H9 (cell line): ENCODE measurements at regions not wholly inside any gene's neighbourhood (a gene's known extent, or its start where the extent isn't known, plus 50 kb on each side); places are given as distances from the start of the nearest gene placed in this dataset.

Source experiments
- DNase-seq: peaks from one replicate; pipeline ENCODE4 v3.0.0-alpha.2; 2017
- H2AFZ ChIP-seq: one replicate; pipeline ENCODE4 v1.6.1; 2013; ENCODE audit warnings: mild to moderate bottlenecking, low read length, control low read depth, moderate library complexity
- H2AK5ac ChIP-seq: 2 replicates; pipeline ENCODE4 v1.6.1; 2013; ENCODE audit warnings: low read length, control low read depth, mixed read lengths; ENCODE audit not compliant: insufficient read length
- H2BK120ac ChIP-seq: one replicate; pipeline ENCODE4 v1.6.1; 2013; ENCODE audit warnings: low read depth, mild to moderate bottlenecking, low read length, control low read depth, inconsistent platforms; ENCODE audit not compliant: poor library complexity, severe bottlenecking
- H2BK12ac ChIP-seq: 2 replicates; pipeline ENCODE4 v1.6.1; 2013; ENCODE audit warnings: low read length, control low read depth, mixed read lengths, low read depth; ENCODE audit not compliant: insufficient read length
- H2BK15ac ChIP-seq: 2 replicates; pipeline ENCODE4 v1.6.1; 2013; ENCODE audit warnings: low read depth, low read length, control low read depth
- H2BK20ac ChIP-seq: one replicate; pipeline ENCODE4 v1.6.1; 2013; ENCODE audit warnings: low read depth, mild to moderate bottlenecking, low read length, control low read depth, inconsistent platforms; ENCODE audit not compliant: poor library complexity, severe bottlenecking
- H2BK5ac ChIP-seq: 2 replicates; pipeline ENCODE4 v1.6.1; 2013; ENCODE audit warnings: low read length, control low read depth, mixed read lengths; ENCODE audit not compliant: insufficient read length
- H3K14ac ChIP-seq: 2 replicates; pipeline ENCODE4 v1.6.1; 2013; ENCODE audit warnings: low read length, control low read depth; ENCODE audit not compliant: insufficient read depth
- H3K18ac ChIP-seq: 2 replicates; pipeline ENCODE4 v1.6.1; 2013; ENCODE audit warnings: low read depth, mild to moderate bottlenecking, mixed read lengths, low read length, control low read depth; ENCODE audit not compliant: insufficient read length
- H3K23ac ChIP-seq: 2 replicates; pipeline ENCODE4 v1.6.1; 2013; ENCODE audit warnings: low read length, control low read depth, mixed read lengths, low read depth; ENCODE audit not compliant: insufficient read length
- H3K23me2 ChIP-seq: 2 replicates; pipeline ENCODE4 v1.6.1; 2013; ENCODE audit warnings: low read depth, mild to moderate bottlenecking, mixed read lengths, low read length, control low read depth; ENCODE audit not compliant: insufficient read length, poor library complexity, severe bottlenecking
- H3K27ac ChIP-seq: 2 replicates; pipeline ENCODE4 v1.5.1; 2013; ENCODE audit warnings: low read length, control low read depth, mixed read lengths, low read depth; ENCODE audit not compliant: insufficient read length
- H3K27me3 ChIP-seq: 2 replicates; pipeline ENCODE4 v1.6.1; 2013; ENCODE audit warnings: low read length, control low read depth, inconsistent platforms; ENCODE audit not compliant: insufficient read depth
- H3K4ac ChIP-seq: 2 replicates; pipeline ENCODE4 v1.6.1; 2013; ENCODE audit warnings: low read depth, mild to moderate bottlenecking, control low read depth, inconsistent platforms, low read length, moderate library complexity
- H3K4me1 ChIP-seq: 2 replicates; pipeline ENCODE4 v1.6.1; 2013; ENCODE audit warnings: low read length, control low read depth, inconsistent platforms; ENCODE audit not compliant: insufficient read depth
- H3K4me2 ChIP-seq: 2 replicates; pipeline ENCODE4 v1.6.1; 2013; ENCODE audit warnings: low read length, control low read depth, mixed read lengths; ENCODE audit not compliant: insufficient read length, insufficient read depth
- H3K56ac ChIP-seq: 2 replicates; pipeline ENCODE4 v1.6.1; 2013; ENCODE audit warnings: low read depth, mild to moderate bottlenecking, mixed read lengths, low read length, control low read depth; ENCODE audit not compliant: insufficient read length
- H3K79me1 ChIP-seq: 2 replicates; pipeline ENCODE4 v1.6.1; 2013; ENCODE audit warnings: low read depth, mild to moderate bottlenecking, moderate library complexity, low read length, control low read depth, inconsistent platforms; ENCODE audit not compliant: insufficient read depth, poor library complexity, severe bottlenecking
- H3K79me2 ChIP-seq: 2 replicates; pipeline ENCODE4 v1.6.1; 2013; ENCODE audit warnings: low read length, control low read depth, inconsistent platforms; ENCODE audit not compliant: insufficient read depth
- H3K9ac ChIP-seq: 2 replicates; pipeline ENCODE4 v1.6.1; 2013; ENCODE audit warnings: low read length, control low read depth, mixed read lengths; ENCODE audit not compliant: insufficient read length; ENCODE audit errors: extremely low read depth
- H3K9me3 ChIP-seq: one replicate; pipeline ENCODE4 v1.6.1; 2013; ENCODE audit warnings: low read depth, low read length, inconsistent platforms; ENCODE audit not compliant: control insufficient read depth
- H3T11ph ChIP-seq: one replicate; pipeline ENCODE4 v1.6.1; 2013; ENCODE audit warnings: mild to moderate bottlenecking, low read length, control low read depth, inconsistent platforms
- H4K20me1 ChIP-seq: one replicate; pipeline ENCODE4 v1.6.1; 2013; ENCODE audit not compliant: control insufficient read depth, insufficient read length, insufficient read depth
- H4K5ac ChIP-seq: 2 replicates; pipeline ENCODE4 v1.6.1; 2013; ENCODE audit warnings: low read depth, mild to moderate bottlenecking, mixed read lengths, low read length, control low read depth; ENCODE audit not compliant: insufficient read length
- H4K8ac ChIP-seq: replicated peaks from 2 replicates; pipeline ENCODE4 v1.6.1; 2013; ENCODE audit warnings: low read length, control low read depth, mixed read lengths, low read depth; ENCODE audit not compliant: insufficient read length
- H4K91ac ChIP-seq: 2 replicates; pipeline ENCODE4 v1.6.1; 2013; ENCODE audit warnings: low read depth, mild to moderate bottlenecking, moderate library complexity, mixed read lengths, low read length, control low read depth; ENCODE audit not compliant: insufficient read length
- H3K27ac Mint-ChIP-seq, 3 experiments: 2 replicates in 2 of 3; 3 replicates in 1 of 3; pipeline ENCODE4 v1.8.0; 2020 to 2021; ENCODE audit warnings: mixed read lengths in 3 of 3, mild to moderate bottlenecking in 1 of 3, moderate library complexity in 1 of 3
- H3K27me3 Mint-ChIP-seq: 2 replicates; pipeline ENCODE4 v1.8.0; 2021; ENCODE audit warnings: low read depth, mild to moderate bottlenecking, moderate library complexity, mixed read lengths
- H3K36me3 Mint-ChIP-seq, 3 experiments: 2 replicates in 2 of 3; 3 replicates in 1 of 3; pipeline ENCODE4 v1.8.0; 2020 to 2021; ENCODE audit warnings: low read depth in 3 of 3, mixed read lengths in 3 of 3; ENCODE audit not compliant: insufficient read depth in 1 of 3
- H3K4me1 Mint-ChIP-seq, 2 experiments: 2 replicates each; pipeline ENCODE4 v1.8.0; 2020; ENCODE audit warnings: mixed read lengths in 2 of 2
- H3K4me3 Mint-ChIP-seq, 2 experiments: 2 replicates in 1 of 2; 3 replicates in 1 of 2; pipeline ENCODE4 v1.8.0; 2020 to 2021; ENCODE audit warnings: mild to moderate bottlenecking in 2 of 2, mixed read lengths in 2 of 2, moderate library complexity in 1 of 2
- H3K9me3 Mint-ChIP-seq, 2 experiments: 2 replicates in 1 of 2; 3 replicates in 1 of 2; pipeline ENCODE4 v1.8.0; 2020; ENCODE audit warnings: mild to moderate bottlenecking in 2 of 2, mixed read lengths in 2 of 2, moderate library complexity in 1 of 2
- CTCF ChIP-seq: fragments of 200-600 bp; sonication (generic); conservative IDR thresholded peaks from 3 replicates; pipeline ENCODE4 v1.8.0; 2021; ENCODE audit warnings: antibody characterized with exemption, mild to moderate bottlenecking
- WGBS: extraction: QIAGEN DNeasy Blood & Tissue Kit; methylation state at CpG from one replicate; pipeline ENCODE4 v1.1.7; 2013; ENCODE audit warnings: missing lambda C conversion rate, low lambda C conversion rate, mixed read lengths; ENCODE audit not compliant: insufficient read length; ENCODE audit errors: extremely low coverage; 5-methylcytosine and 5-hydroxymethylcytosine counted together

GRCh38 chr2:15763822-15764682, 172.4 kb downstream of the DDX1 start:
- Histone ChIP-seq H3K27me3 (no peaks in the 10 kb centered on the region), H3K23me2 (no peaks in the 10 kb centered on the region), H3K18ac (no peak overlapping the region), H3K4me2 (no peak overlapping the region), H3K9me3 (no peaks in the 10 kb centered on the region), H3K14ac (no peak overlapping the region), H4K5ac (no peak overlapping the region), H2BK120ac (no peak overlapping the region), H3K4ac (no peak overlapping the region), H2BK15ac (no peak overlapping the region), H3K4me1 (no peaks in the 10 kb centered on the region; the same call in 1 of the 2 replicates), H3K79me2 (no peaks in the 10 kb centered on the region), H2BK5ac (no peak overlapping the region), H3K27ac (no peak overlapping the region), H2AFZ (no peak overlapping the region), H3K23ac (no peak overlapping the region), H4K91ac (no peak overlapping the region), H4K8ac (no peak overlapping the region), H3T11ph (no peak overlapping the region), H2BK12ac (no peak overlapping the region), H2BK20ac (no peak overlapping the region), H3K79me1 (no peaks in the 10 kb centered on the region), H3K9ac (no peak overlapping the region), H4K20me1 (no peaks in the 10 kb centered on the region), H3K56ac (no peak overlapping the region), H2AK5ac (no peak overlapping the region)
- peak; percentile 4 for DNase-seq
- WGBS: no CpG with 5 or more reads among the region's 14 CpGs
- peaks cover 11 to 28% of the 10 kb centered on the region in 2 experiments for H3K4me1 Mint-ChIP-seq
- H3K27ac Mint-ChIP-seq: peak overlapping the region in 1 of 3 experiments; percentile 18; a peak in 1 of 7 replicates
- H3K36me3 Mint-ChIP-seq: no peaks in the 10 kb centered on the region; a peak in 1 of 7 replicates
- no peaks in the 10 kb centered on the region; the same call in none of the 2 replicates for H3K27me3 Mint-ChIP-seq
- H3K4me3 Mint-ChIP-seq: no peak overlapping the region
- no peaks in the 10 kb centered on the region; a peak in 1 of 5 replicates for H3K9me3 Mint-ChIP-seq
- TF ChIP-seq CTCF: no peak
